CD14-positive monocyte (primary cell): ENCODE measurements at regions not wholly inside any gene's neighbourhood (a gene's known extent, or its start where the extent isn't known, plus 50 kb on each side); places are given as distances from the start of the nearest gene placed in this dataset.

Source experiments
- DNase-seq, 3 donors: peaks; one replicate each; pipeline ENCODE4 v3.0.0-alpha.2; 2011 to 2022
- H2AFZ ChIP-seq: 2 replicates; pipeline ENCODE4 v1.6.0; 2012; ENCODE audit warnings: mild to moderate bottlenecking, low read depth, low read length, inconsistent platforms; ENCODE audit not compliant: insufficient read depth, poor library complexity, severe bottlenecking
- H3K27ac ChIP-seq, 2 donors: 1 replicate in 1 of 2; 2 replicates in 1 of 2; pipeline ENCODE4 v1.5.1; 2012 to 2013; ENCODE audit warnings: low read length in 2 of 2, control low read depth in 1 of 2, inconsistent platforms in 1 of 2, low read depth in 1 of 2, mild to moderate bottlenecking in 1 of 2
- H3K27me3 ChIP-seq, 2 donors: one replicate each; pipeline versions ENCODE4 v1.6.0 to v1.6.1; 2011 to 2013; ENCODE audit warnings: low read length in 2 of 2; ENCODE audit not compliant: control insufficient read depth in 2 of 2, insufficient read depth in 2 of 2
- H3K36me3 ChIP-seq, 2 donors: replicated peaks in 1 of 2; 1 replicate in 1 of 2; 2 replicates in 1 of 2; pipeline versions ENCODE4 v1.5.1 to v1.6.1; 2012 to 2013; ENCODE audit warnings: low read length in 2 of 2, control low read depth in 1 of 2, inconsistent platforms in 1 of 2, mild to moderate bottlenecking in 1 of 2; ENCODE audit not compliant: insufficient read depth in 2 of 2, control insufficient read depth in 1 of 2
- H3K4me1 ChIP-seq, 2 donors: 1 replicate in 1 of 2; 2 replicates in 1 of 2; pipeline versions ENCODE4 v1.5.1 to v1.6.1; 2012 to 2013; ENCODE audit warnings: low read length in 2 of 2, control low read depth in 1 of 2, inconsistent platforms in 1 of 2, mild to moderate bottlenecking in 1 of 2, moderate library complexity in 1 of 2; ENCODE audit not compliant: insufficient read depth in 2 of 2, control insufficient read depth in 1 of 2
- H3K4me2 ChIP-seq: replicated peaks from 2 replicates; pipeline ENCODE3; 2012; ENCODE audit warnings: low read length, moderate library complexity, mild to moderate bottlenecking; ENCODE audit not compliant: poor library complexity, severe bottlenecking; ENCODE audit errors: extremely low read depth
- H3K4me3 ChIP-seq, 3 experiments: fragments of 200-600 bp in 1 of 3; sonication (generic) in 1 of 3; replicated peaks in 1 of 3; 1 replicate in 2 of 3; 2 replicates in 1 of 3; pipeline ENCODE4 v1.5.1; 2011 to 2013; ENCODE audit warnings: low read length in 3 of 3, mild to moderate bottlenecking in 3 of 3, control low read depth in 2 of 3, low read depth in 2 of 3, inconsistent platforms in 1 of 3, moderate library complexity in 1 of 3
- H3K79me2 ChIP-seq: 2 replicates; pipeline ENCODE4 v1.6.0; 2012; ENCODE audit warnings: mild to moderate bottlenecking, control low read depth, inconsistent platforms, low read length, moderate library complexity; ENCODE audit not compliant: insufficient read depth
- H3K9ac ChIP-seq: 2 replicates; pipeline ENCODE4 v1.6.0; 2017; ENCODE audit warnings: low read length, mild to moderate bottlenecking; ENCODE audit not compliant: insufficient read depth, poor library complexity, severe bottlenecking
- H3K9me3 ChIP-seq, 2 donors: replicated peaks in 1 of 2; 1 replicate in 1 of 2; 2 replicates in 1 of 2; pipeline versions ENCODE4 v1.5.1 to v1.6.1; 2012 to 2013; ENCODE audit warnings: low read length in 2 of 2, control low read depth in 1 of 2; ENCODE audit not compliant: control insufficient read depth in 1 of 2, insufficient read depth in 1 of 2
- H4K20me1 ChIP-seq: 2 replicates; pipeline ENCODE4 v1.6.0; 2012; ENCODE audit warnings: mild to moderate bottlenecking, low read length, control low read depth, moderate library complexity; ENCODE audit not compliant: insufficient read depth
- H3K27ac Mint-ChIP-seq, 7 donors: one replicate each; pipeline ENCODE4 v1.8.0; 2020; ENCODE audit warnings: mild to moderate bottlenecking in 7 of 7, mixed read lengths in 7 of 7, moderate library complexity in 6 of 7, inconsistent platforms in 2 of 7
- H3K27me3 Mint-ChIP-seq, 3 donors: one replicate each; pipeline ENCODE4 v1.8.0; 2021 to 2022; ENCODE audit warnings: low read depth in 3 of 3, mild to moderate bottlenecking in 3 of 3, mixed read lengths in 3 of 3, moderate library complexity in 3 of 3, inconsistent platforms in 1 of 3
- H3K36me3 Mint-ChIP-seq, 2 donors: one replicate each; pipeline ENCODE4 v1.8.0; 2020; ENCODE audit warnings: mixed read lengths in 2 of 2, inconsistent platforms in 1 of 2, mild to moderate bottlenecking in 1 of 2
- H3K4me1 Mint-ChIP-seq: one replicate; pipeline ENCODE4 v1.8.0; 2020; ENCODE audit warnings: mild to moderate bottlenecking, mixed read lengths
- H3K4me3 Mint-ChIP-seq, 2 donors: one replicate each; pipeline ENCODE4 v1.8.0; 2020; ENCODE audit warnings: mild to moderate bottlenecking in 2 of 2, mixed read lengths in 2 of 2, moderate library complexity in 1 of 2
- H3K9me3 Mint-ChIP-seq, 7 donors: one replicate each; pipeline ENCODE4 v1.8.0; 2020 to 2022; ENCODE audit warnings: mixed read lengths in 7 of 7, mild to moderate bottlenecking in 6 of 7, moderate library complexity in 6 of 7, inconsistent platforms in 2 of 7
- WGBS: methylation state at CpG from one replicate; pipeline ENCODE4 v1.1.5; 2013; ENCODE audit warnings: missing lambda C conversion rate; ENCODE audit not compliant: insufficient coverage; 5-methylcytosine and 5-hydroxymethylcytosine counted together
- intact Hi-C, 2 donors: fragments of 100-400 bp; cut with micrococcal nuclease; formaldehyde crosslinking; loops; one replicate each; pipeline versions ENCODE4 v1.15.0 to v1.15.1; 2023
- TF ChIP-seq, protein P1 (sequence below): fragments of 200-600 bp; IDR thresholded peaks from one replicate; pipeline ENCODE4 v1.8.0; 2022; ENCODE audit warnings: antibody characterized with exemption, mild to moderate bottlenecking

GRCh38 chr14:65916055-65916454 lies 503.5 kb downstream of the FUT8 start:
- no peaks in the 10 kb centered on the region for H3K79me2 ChIP-seq
- no peak overlapping the region for H3K4me2 ChIP-seq
- Mint-ChIP-seq H3K9me3 (peaks cover 0 to 5% (median 0%) of the 10 kb centered on the region in 7 donors), H3K27ac (no peak overlapping the region), H3K4me1 (no peaks in the 10 kb centered on the region), H3K36me3 (no peaks in the 10 kb centered on the region), H3K4me3 (no peak overlapping the region), H3K27me3 (peaks cover 0 to 2% (median 0%) of the 10 kb centered on the region in 3 donors)
- no peak overlapping the region for H3K9ac ChIP-seq
- intact Hi-C loops = no loop called here
- TF ChIP-seq, protein P1, sequence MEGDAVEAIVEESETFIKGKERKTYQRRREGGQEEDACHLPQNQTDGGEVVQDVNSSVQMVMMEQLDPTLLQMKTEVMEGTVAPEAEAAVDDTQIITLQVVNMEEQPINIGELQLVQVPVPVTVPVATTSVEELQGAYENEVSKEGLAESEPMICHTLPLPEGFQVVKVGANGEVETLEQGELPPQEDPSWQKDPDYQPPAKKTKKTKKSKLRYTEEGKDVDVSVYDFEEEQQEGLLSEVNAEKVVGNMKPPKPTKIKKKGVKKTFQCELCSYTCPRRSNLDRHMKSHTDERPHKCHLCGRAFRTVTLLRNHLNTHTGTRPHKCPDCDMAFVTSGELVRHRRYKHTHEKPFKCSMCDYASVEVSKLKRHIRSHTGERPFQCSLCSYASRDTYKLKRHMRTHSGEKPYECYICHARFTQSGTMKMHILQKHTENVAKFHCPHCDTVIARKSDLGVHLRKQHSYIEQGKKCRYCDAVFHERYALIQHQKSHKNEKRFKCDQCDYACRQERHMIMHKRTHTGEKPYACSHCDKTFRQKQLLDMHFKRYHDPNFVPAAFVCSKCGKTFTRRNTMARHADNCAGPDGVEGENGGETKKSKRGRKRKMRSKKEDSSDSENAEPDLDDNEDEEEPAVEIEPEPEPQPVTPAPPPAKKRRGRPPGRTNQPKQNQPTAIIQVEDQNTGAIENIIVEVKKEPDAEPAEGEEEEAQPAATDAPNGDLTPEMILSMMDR = no peak
- DNase-seq = no peak
- 88% methylated on average over 2 of the region's 2 CpGs for whole genome bisulfite sequencing
- H3K27ac ChIP-seq = no peak overlapping the region
- H2AFZ ChIP-seq = no peak overlapping the region
- H3K36me3 ChIP-seq = no peaks in the 10 kb centered on the region
- no peaks in the 10 kb centered on the region for H3K27me3 ChIP-seq
- no peaks in the 10 kb centered on the region for H4K20me1 ChIP-seq
- H3K9me3 ChIP-seq = no peaks in the 10 kb centered on the region
- H3K4me1 ChIP-seq = no peaks in the 10 kb centered on the region
- no peak overlapping the region for H3K4me3 ChIP-seq

DNA sequence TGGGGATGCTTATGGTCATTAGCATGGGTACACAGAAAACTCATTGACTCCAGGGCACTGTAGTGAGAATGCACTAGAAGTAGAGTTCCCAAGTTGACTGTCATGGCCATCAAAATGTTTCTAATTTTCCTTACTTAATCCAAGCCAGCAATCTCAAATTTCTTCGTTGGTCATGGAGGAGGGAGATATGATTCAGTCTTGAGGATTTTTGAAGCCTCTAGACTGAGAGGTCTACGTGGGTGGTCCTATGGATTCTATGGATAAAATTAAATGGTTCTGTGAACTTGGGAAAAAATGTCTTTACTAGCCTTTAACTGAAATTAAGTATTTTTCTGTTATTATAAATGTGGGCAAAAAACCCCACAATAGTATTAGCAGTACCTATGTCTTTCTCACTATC lies 508.5 kb downstream of the FUT8 start:
- no peak overlapping the region for H3K27ac ChIP-seq
- H3K4me3 ChIP-seq = no peak overlapping the region
- peaks cover 0 to 4% of the 10 kb centered on the region in 2 donors for H3K9me3 ChIP-seq
- H3K4me1 Mint-ChIP-seq = no peaks in the 10 kb centered on the region
- WGBS = 100% methylated on average over 1 of the region's 2 CpGs
- H3K9me3 Mint-ChIP-seq = peaks cover 0 to 7% (median 3%) of the 10 kb centered on the region in 7 donors
- H3K27ac Mint-ChIP-seq = no peak overlapping the region
- no peak overlapping the region for H3K4me3 Mint-ChIP-seq
- no peaks in the 10 kb centered on the region for H3K79me2 ChIP-seq
- peaks cover 0 to 2% (median 0%) of the 10 kb centered on the region in 3 donors for H3K27me3 Mint-ChIP-seq
- H3K36me3 Mint-ChIP-seq = no peaks in the 10 kb centered on the region
- H3K4me2 ChIP-seq = no peak overlapping the region
- no peaks in the 10 kb centered on the region for H4K20me1 ChIP-seq
- H3K36me3 ChIP-seq = no peaks in the 10 kb centered on the region
- TF ChIP-seq, protein P1 = no peak
- intact Hi-C loops = no loop called here
- no peak for DNase-seq
- H3K4me1 ChIP-seq = no peaks in the 10 kb centered on the region
- H3K9ac ChIP-seq = no peak overlapping the region
- no peaks in the 10 kb centered on the region for H3K27me3 ChIP-seq
- no peak overlapping the region for H2AFZ ChIP-seq
